ENCODE measurements at regions not wholly inside any gene's neighbourhood (a gene's known extent, or its start where the extent isn't known, plus 50 kb on each side); places are given as distances from the start of the nearest gene placed in this dataset.
"Not testable (repeated sequence)": the region's sequence is repeated elsewhere in the genome, so short reads cannot be mapped to it uniquely, and the experiment has no call there.

DNA sequence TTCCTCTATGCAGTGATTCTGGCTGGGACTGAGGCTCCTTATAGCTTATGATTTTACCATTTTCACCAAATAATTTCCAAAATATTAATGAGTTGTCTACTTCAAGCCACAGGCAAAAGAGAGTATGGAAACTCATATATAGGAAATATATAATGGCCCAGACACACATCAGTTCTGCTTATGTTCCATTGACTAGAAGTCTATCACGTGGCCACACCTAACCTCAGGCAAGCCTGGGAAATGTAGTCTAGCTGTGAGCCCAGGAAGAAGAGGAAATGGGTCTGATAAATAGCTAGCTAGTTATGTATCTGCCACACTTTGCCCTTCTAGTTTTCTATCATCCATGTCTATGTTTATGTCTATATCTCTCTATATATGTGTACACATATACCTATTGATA is 195.1 kb downstream of the OTOL1 start:
- Histone ChIP-seq H3K4me1 (no peaks in the 10 kb centered on the region), H3K9me3 (no peaks in the 10 kb centered on the region), H3K27ac (no peak overlapping the region), H3K4me3 (no peak overlapping the region), H3K36me3 (no peaks in the 10 kb centered on the region), H3K27me3 (ENCODE audit: low read depth) (no peaks in the 10 kb centered on the region)
- intact Hi-C loops (cut with DNase I): no loop called here
- no peak for ATAC-seq
- DNase-seq: no peak
- TF ChIP-seq, protein P1, sequence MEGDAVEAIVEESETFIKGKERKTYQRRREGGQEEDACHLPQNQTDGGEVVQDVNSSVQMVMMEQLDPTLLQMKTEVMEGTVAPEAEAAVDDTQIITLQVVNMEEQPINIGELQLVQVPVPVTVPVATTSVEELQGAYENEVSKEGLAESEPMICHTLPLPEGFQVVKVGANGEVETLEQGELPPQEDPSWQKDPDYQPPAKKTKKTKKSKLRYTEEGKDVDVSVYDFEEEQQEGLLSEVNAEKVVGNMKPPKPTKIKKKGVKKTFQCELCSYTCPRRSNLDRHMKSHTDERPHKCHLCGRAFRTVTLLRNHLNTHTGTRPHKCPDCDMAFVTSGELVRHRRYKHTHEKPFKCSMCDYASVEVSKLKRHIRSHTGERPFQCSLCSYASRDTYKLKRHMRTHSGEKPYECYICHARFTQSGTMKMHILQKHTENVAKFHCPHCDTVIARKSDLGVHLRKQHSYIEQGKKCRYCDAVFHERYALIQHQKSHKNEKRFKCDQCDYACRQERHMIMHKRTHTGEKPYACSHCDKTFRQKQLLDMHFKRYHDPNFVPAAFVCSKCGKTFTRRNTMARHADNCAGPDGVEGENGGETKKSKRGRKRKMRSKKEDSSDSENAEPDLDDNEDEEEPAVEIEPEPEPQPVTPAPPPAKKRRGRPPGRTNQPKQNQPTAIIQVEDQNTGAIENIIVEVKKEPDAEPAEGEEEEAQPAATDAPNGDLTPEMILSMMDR (IDR thresholded peaks at IDR 0.05): no peak

GRCh38 chr3:161694682-161695564 is 198.3 kb downstream of the OTOL1 start:
- TF ChIP-seq, protein P1 (IDR thresholded peaks at IDR 0.05): no peak
- Histone ChIP-seq H3K4me1 (no peaks in the 10 kb centered on the region), H3K9me3 (no peaks in the 10 kb centered on the region), H3K27me3 (ENCODE audit: low read depth) (no peaks in the 10 kb centered on the region), H3K27ac (no peak overlapping the region), H3K4me3 (no peak overlapping the region), H3K36me3 (no peaks in the 10 kb centered on the region)
- DNase-seq (no peak), ATAC-seq (no peak)
- intact Hi-C loops (cut with DNase I): no loop called here

- no peaks in the 10 kb centered on the region for H3K27me3 ChIP-seq (ENCODE audit: low read depth)
Measured at GRCh38 chr3:161695811-161696210, 199.2 kb downstream of the OTOL1 start.

GRCh38 chr3:161700998-161701397 is 204.4 kb downstream of the OTOL1 start:
- intact Hi-C loops (cut with DNase I): no loop called here
- H3K27me3 ChIP-seq (ENCODE audit: low read depth): no peaks in the 10 kb centered on the region
- DNase-seq (no peak), ATAC-seq (no peak)
- H3K36me3 ChIP-seq: no peaks in the 10 kb centered on the region
- no peaks in the 10 kb centered on the region for H3K4me1 ChIP-seq
- TF ChIP-seq, protein P1 (IDR thresholded peaks at IDR 0.05): no peak
- H3K27ac ChIP-seq: no peak overlapping the region
- no peak overlapping the region for H3K4me3 ChIP-seq
- H3K9me3 ChIP-seq: no peaks in the 10 kb centered on the region

More at GRCh38 chr3:161695811-161696210, 199.2 kb downstream of the OTOL1 start:
- no peak overlapping the region for H3K4me3 ChIP-seq
- H3K27ac ChIP-seq: no peak overlapping the region
- TF ChIP-seq, protein P1 (IDR thresholded peaks at IDR 0.05): no peak
- ATAC-seq: no peak
- DNase-seq: no peak
- no peaks in the 10 kb centered on the region for H3K4me1 ChIP-seq
- intact Hi-C loops (cut with DNase I): no loop called here
- H3K36me3 ChIP-seq: no peaks in the 10 kb centered on the region
- no peaks in the 10 kb centered on the region for H3K9me3 ChIP-seq

GRCh38 chr3:161707253-161707652 is 210.6 kb downstream of the OTOL1 start:
- H3K4me1 ChIP-seq; DNase-seq; H3K36me3 ChIP-seq; intact Hi-C loops (cut with DNase I); H3K27ac ChIP-seq; H3K27me3 ChIP-seq (ENCODE audit: low read depth); H3K4me3 ChIP-seq; H3K9me3 ChIP-seq; ATAC-seq: not testable (repeated sequence)

- Histone ChIP-seq H3K27ac (no peak overlapping the region), H3K4me3 (no peak overlapping the region), H3K4me1 (no peaks in the 10 kb centered on the region), H3K36me3 (no peaks in the 10 kb centered on the region), H3K27me3 (ENCODE audit: low read depth) (no peaks in the 10 kb centered on the region), H3K9me3 (no peaks in the 10 kb centered on the region)
- TF ChIP-seq, protein P1 (IDR thresholded peaks at IDR 0.05): no peak
- ATAC-seq (no peak), DNase-seq (no peak)
- intact Hi-C loops (cut with DNase I): no loop called here
Measured at GRCh38 chr3:161713731-161714130, 217.1 kb downstream of the OTOL1 start.
